Stimulated activated CD4-positive, alpha-beta T cell treated with anti-CD3 and anti-CD28 coated beads, Interleukin-1b, Interleukin-23, amount 100 ng/mL, for 4 hours (primary cell): ENCODE measurements at regions not wholly inside any gene's neighbourhood (a gene's known extent, or its start where the extent isn't known, plus 50 kb on each side); places are given as distances from the start of the nearest gene placed in this dataset.

Experiments
- DNase-seq, 2 donors: peaks; one replicate each; pipeline ENCODE4 v3.0.0-alpha.2; 2020; ENCODE audit warnings: low read depth in 2 of 2

DNA sequence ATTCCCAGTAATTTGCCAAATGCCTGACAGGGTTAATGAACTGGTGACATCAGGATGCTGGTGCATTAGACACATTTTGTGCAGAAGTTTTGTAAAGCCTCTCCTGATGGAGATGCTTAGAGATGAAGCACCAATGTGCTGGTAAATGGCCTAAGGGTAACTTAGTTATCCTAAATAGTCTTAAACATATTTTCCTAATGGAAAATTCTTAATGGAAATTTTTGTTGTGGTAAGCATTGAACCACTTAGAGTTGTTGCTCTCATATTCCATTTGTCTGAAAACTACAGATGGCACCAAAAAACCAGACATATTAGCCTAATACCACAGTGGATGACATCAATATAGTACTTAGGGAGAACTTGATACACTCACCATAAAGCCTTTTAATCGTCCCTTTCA is 154.5 kb upstream of the ANK2 start:
- DNase-seq: no peak

- no peak for DNase-seq
Observed at GRCh38 chr4:112895811-112896608, 153.4 kb upstream of the ANK2 start.

DNA sequence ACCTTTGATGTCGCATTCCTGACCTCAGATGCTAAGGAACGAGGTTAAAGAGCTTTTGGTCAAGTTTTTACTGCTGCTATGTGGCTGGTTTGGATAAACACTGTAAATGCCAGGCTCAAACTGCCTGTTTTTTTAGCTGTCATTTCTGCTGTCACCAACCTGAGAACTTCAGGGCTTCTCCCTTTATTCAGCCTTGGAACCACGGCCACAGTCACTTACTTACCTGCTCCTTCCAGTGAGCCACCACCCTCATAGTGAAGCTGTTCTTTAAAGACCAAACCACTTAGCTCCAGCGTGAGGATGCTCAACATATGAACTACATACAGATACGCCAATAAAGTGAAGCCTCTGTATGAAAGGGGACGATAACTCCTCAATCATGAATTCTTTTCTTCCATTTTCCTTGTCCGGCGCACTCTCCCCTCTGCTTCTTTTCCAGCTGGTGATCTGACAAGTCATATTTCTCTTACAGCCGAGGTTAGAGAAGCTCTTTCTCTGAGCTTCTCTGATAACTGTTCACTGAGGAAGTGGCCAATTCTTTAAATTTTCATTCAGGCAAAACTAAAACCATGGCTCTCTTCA is 152.8 kb upstream of the ANK2 start:
- no peak for DNase-seq

- no peak for DNase-seq
Observed at GRCh38 chr4:112897543-112897942, 151.9 kb upstream of the ANK2 start.

DNA sequence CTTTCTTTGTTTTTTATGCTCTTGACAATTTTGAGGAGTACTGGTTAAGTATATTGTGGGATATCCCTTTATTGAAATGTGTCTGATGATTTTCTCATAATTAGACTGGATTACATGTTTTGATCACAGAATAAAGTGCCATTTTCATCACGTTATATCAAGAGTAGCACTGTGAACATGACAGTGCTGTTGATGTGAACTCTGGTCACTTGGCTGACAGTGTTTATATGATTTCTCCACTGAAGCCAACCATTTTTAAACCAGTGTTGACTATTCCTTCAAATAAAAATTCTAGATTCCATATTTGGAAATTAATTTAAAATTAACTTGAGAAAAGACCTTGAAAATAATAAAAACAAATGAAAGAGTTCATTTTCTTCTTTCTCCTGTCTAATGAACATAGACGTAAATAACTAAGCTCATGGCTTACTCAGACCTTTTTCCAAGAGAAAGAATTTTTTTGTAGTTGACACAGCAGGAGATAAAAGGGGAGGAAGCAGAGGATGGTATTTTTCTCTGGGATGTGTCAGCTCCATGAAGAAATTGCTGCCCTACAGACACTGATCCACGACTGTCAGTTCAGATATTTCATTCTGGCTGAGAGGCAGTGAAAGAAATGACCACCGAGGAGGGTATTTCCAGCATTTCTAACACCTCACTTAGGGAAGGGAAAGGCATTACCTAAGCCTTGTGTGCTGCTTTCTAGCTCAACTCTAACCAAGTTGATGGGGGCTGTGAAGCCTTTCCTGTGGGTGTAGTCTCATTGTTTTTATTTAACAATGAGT is 150.9 kb upstream of the ANK2 start:
- no peak for DNase-seq

GRCh38 chr4:112900416-112900815 is 149.0 kb upstream of the ANK2 start:
- no peak for DNase-seq

GRCh38 chr4:112901962-112902411 is 147.5 kb upstream of the ANK2 start:
- no peak for DNase-seq

GRCh38 chr4:112905728-112906127 is 143.7 kb upstream of the ANK2 start:
- no peak for DNase-seq

GRCh38 chr4:112908511-112908910 is 140.9 kb upstream of the ANK2 start:
- DNase-seq: no peak

- DNase-seq: no peak
Observed at GRCh38 chr4:112910109-112910736, 139.2 kb upstream of the ANK2 start.

DNA sequence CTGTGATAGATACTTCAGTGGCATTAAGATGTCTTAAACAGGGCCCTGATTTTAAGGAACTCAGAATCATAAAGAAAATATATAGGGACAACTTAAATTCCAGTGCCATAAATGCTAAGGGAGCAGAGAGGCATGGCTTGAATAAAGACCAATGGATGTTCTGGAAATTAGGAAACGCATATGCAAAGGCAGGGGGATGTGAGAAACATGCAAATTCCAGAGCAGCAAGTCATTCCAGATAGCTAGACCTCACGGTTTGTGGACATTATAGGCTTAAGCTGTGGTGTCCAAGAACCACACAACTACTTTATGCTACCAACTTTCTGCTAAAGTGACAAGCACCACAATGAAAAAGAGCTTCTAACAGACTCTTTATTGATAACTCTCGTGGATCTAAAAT is 132.6 kb upstream of the ANK2 start:
- no peak for DNase-seq

DNA sequence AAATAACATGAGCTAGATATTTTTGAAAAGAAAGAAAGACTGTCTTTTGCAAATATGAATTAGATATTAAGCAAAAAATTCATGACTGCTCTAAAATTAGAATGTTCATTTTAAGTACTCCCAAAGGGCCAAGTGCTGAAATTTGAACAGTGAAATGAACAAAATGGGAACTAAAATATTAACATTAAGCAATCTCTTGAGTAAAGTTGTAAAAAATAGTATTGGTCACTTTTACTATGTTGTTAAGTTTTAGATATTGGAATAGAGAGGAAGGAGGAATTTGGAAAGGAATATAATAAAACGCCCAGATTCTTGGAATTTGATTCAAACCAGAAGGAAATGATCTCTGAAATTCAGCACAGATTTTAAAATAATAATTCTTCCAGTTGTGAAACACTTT is 125.9 kb upstream of the ANK2 start:
- no peak for DNase-seq

GRCh38 chr4:112926819-112927218 is 122.6 kb upstream of the ANK2 start:
- DNase-seq: no peak

DNA sequence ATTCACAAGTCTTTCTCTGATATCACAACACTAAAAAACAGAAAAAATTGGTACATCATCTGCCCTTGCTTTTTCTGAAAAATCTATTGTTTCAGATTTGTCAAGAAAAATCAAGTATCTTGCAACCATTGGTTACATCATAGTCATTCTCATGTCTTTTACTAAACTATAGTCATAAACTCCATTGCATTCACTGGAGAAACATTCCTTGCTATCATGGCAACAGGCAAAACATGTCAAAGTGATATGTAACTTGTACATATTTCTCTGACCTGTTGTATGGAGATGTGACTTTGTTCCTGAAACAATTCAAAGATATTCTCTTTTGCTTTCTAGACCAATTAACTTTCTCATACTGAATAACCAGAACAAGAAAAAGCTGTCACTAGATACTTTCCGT is 121.9 kb upstream of the ANK2 start:
- no peak for DNase-seq

DNA sequence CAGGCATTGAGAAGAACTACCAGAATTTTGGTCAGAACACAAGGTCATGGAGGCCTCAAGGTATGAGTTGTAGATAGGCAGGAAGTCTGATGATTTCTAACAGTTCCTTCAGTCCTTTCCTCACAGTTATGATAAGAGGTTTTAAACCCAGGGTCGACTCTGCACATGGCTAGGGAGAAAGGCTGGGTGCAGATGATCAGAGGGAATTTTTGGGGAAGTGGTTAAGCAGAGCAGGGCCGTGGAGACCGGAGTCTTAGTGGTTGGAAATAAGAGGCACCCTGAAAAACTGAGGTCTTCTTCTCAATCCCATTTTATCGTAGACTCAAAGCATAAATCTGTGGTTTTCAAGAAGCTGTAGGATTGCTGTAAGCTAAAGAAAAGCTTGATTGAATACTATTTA is 118.5 kb upstream of the ANK2 start:
- DNase-seq: no peak

GRCh38 chr4:112933790-112934189 is 115.7 kb upstream of the ANK2 start:
- DNase-seq: no peak

DNA sequence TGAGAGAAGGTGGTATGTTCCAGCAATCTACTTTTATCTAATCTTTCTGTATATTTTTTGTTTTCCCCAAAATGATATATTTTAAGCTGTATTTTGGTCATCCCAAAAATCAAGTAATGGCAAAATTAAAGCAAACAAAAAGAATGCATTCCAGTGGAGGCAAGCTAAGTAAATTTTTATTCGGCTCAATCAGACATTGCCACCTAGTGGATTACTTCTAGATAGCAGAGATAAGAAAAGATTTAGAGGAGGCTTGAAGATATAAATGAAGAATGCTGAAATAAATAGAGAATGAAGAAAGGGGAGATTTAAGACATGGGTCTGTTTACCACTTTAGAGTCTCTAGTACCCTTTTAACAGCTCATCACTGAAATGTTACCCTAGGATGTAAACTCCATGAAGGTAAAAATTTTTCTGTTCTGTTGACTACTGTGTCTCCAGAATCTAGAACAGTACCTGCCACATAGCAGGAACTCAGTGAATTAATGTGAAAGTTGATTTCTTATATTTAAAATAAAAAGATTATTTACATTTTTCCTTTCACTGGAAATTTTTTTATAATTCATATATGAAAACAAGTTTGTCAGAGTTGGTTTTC is 110.9 kb upstream of the ANK2 start:
- DNase-seq: no peak

DNA sequence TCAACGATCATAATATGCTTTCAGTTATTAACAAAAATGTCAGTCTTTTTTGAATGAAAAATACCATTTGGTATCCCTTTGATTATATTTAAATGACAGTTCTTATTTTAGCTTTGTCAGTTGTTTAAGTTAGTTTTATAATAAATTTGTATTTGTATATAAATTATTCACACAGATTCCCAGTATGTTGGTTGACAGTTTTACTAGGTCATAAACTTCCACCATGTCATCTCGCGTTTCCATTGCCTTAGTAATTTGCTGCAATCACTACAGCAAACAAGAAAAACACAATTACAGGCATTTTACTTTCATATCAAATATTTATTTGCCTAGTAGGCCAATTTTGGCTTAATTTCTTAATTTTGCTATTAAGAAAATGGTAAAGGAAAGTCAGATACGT is 109.6 kb upstream of the ANK2 start:
- DNase-seq: no peak

DNA sequence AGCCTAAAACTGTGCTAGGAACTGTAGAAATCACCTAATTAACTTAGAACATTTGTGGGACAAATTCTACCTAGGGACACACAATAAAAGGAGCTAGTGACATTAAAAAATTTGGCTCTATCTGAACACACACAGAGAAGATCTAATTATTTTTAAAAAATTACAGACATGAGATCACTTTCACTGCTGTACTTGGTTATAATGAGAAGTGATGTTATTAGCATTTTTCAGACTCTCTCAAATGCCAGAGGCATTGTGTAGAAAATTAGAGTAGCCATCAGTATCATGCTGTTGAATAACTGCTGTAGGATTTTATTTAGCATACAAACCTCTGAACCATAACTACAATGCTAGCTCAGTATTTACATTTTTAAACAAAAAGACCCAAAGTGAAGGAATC is 109.1 kb upstream of the ANK2 start:
- no peak for DNase-seq

- no peak for DNase-seq
Observed at GRCh38 chr4:112942077-112942476, 107.4 kb upstream of the ANK2 start.

- DNase-seq: no peak
Observed at GRCh38 chr4:112942997-112943396, 106.5 kb upstream of the ANK2 start.

- no peak for DNase-seq
Observed at GRCh38 chr4:112944006-112944405, 105.4 kb upstream of the ANK2 start.
